HG03469 (cell line): ENCODE measurements at regions not wholly inside any gene's neighbourhood (a gene's known extent, or its start where the extent isn't known, plus 50 kb on each side); places are given as distances from the start of the nearest gene placed in this dataset.

ENCODE experiments used
- ATAC-seq: cut with Tn5 transposase; IDR thresholded peaks from one replicate; pipeline ENCODE4 v1.9.1; 2021; ENCODE audit warnings: mild to moderate bottlenecking, moderate library complexity, moderate number of reproducible peaks; ENCODE audit not compliant: unreplicated experiment

- no peak for ATAC-seq
Measured at GRCh38 chr7:36002900-36003299, 150.2 kb upstream of the EEPD1 start.

- no peak for ATAC-seq
Measured at GRCh38 chr7:36003343-36003742, 149.7 kb upstream of the EEPD1 start.

- no peak for ATAC-seq
Measured at GRCh38 chr7:36005293-36005692, 147.8 kb upstream of the EEPD1 start.

- no peak for ATAC-seq
Measured at GRCh38 chr7:36005876-36006275, 147.2 kb upstream of the EEPD1 start.

GRCh38 chr7:36006636-36007229 is 146.3 kb upstream of the EEPD1 start:
- ATAC-seq = no peak

- ATAC-seq = no peak
Measured at GRCh38 chr7:36010656-36011587, 142.1 kb upstream of the EEPD1 start.

GRCh38 chr7:36011588-36011965 is 141.5 kb upstream of the EEPD1 start:
- ATAC-seq = no peak

GRCh38 chr7:36013246-36014014 is 139.6 kb upstream of the EEPD1 start:
- no peak for ATAC-seq

- ATAC-seq = no peak
Measured at GRCh38 chr7:36014961-36015360, 138.1 kb upstream of the EEPD1 start.

- no peak for ATAC-seq
Measured at GRCh38 chr7:36015733-36016132, 137.3 kb upstream of the EEPD1 start.

- no peak for ATAC-seq
Measured at GRCh38 chr7:36016648-36017047, 136.4 kb upstream of the EEPD1 start.

GRCh38 chr7:36017111-36017510 is 135.9 kb upstream of the EEPD1 start:
- ATAC-seq = no peak

- no peak for ATAC-seq
Measured at GRCh38 chr7:36018816-36019484, 134.1 kb upstream of the EEPD1 start.

GRCh38 chr7:36019538-36019937 is 133.5 kb upstream of the EEPD1 start:
- no peak for ATAC-seq

- no peak for ATAC-seq
Measured at GRCh38 chr7:36019980-36020379, 133.1 kb upstream of the EEPD1 start.

- no peak for ATAC-seq
Measured at GRCh38 chr7:36021367-36021766, 131.7 kb upstream of the EEPD1 start.

GRCh38 chr7:36021917-36022550 is 131.0 kb upstream of the EEPD1 start:
- ATAC-seq = no peak

- no peak for ATAC-seq
Measured at GRCh38 chr7:36023033-36023560, 130.0 kb upstream of the EEPD1 start.

- ATAC-seq = no peak
Measured at GRCh38 chr7:36025190-36025589, 127.9 kb upstream of the EEPD1 start.

GRCh38 chr7:36029311-36029710 is 123.7 kb upstream of the EEPD1 start:
- ATAC-seq = no peak
